ENCODE measurements at regions not wholly inside any gene's neighbourhood (a gene's known extent, or its start where the extent isn't known, plus 50 kb on each side); places are given as distances from the start of the nearest gene placed in this dataset.

DNA sequence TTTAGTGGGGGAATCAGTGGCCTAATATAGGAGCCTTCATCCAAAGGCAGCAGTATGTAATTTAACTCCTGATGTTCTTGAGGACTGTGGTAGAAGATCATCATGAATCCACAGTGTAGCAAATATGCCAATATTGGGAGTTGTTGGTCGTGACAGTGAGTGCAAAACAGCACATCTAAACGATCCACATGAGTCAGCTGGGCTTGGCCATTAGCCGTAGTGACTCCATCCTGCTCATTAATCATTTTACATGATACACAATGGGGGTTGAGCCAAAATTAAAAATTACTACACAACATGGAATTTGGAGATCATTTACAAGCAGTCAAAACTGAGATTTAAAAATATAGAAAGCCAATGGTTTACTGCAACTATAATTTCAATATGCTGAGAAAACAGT, 653.9 kb upstream of the CAMK1G start:
- Histone ChIP-seq H2BK120ac (ENCODE audit: low read depth, low read length) (no peak overlapping the region), H3K79me1 (replicated peaks; ENCODE audit: low read length, poor library complexity, severe bottlenecking) (no peaks in the 10 kb centered on the region), H2BK12ac (ENCODE audit: low read length in 2 of 2) (no peak overlapping the region), H3K4me3 (ENCODE audit: insufficient read depth in 1 of 2, low read depth in 1 of 2, low read length in 2 of 2) (no peak overlapping the region), H3K9me3 (ENCODE audit: control insufficient read depth, low read length) (no peaks in the 10 kb centered on the region), H3K4ac (ENCODE audit: low read depth in 1 of 2, low read length in 2 of 2) (no peak overlapping the region), H2AFZ (ENCODE audit: low read depth, low read length) (no peak overlapping the region), H2BK15ac (ENCODE audit: low read depth, poor library complexity, severe bottlenecking) (no peak overlapping the region), H3K23ac (ENCODE audit: low read length in 2 of 2) (no peak overlapping the region), H3K27me3 (ENCODE audit: control insufficient read depth in 1 of 2, insufficient read depth in 1 of 2, low read length in 2 of 2) (no peaks in the 10 kb centered on the region), H3K36me3 (ENCODE audit: control insufficient read depth in 1 of 2, insufficient read depth in 2 of 2, low read depth in 1 of 2, low read length in 2 of 2) (no peaks in the 10 kb centered on the region), H4K91ac (ENCODE audit: low read length) (no peak overlapping the region), H3K4me2 (ENCODE audit: low read length, poor library complexity, severe bottlenecking) (no peak overlapping the region), H3K18ac (ENCODE audit: low read depth in 1 of 2, low read length in 2 of 2) (no peak overlapping the region), H3K14ac (ENCODE audit: low read length in 2 of 2) (no peak overlapping the region), H3K27ac (ENCODE audit: low read length, poor library complexity, severe bottlenecking) (no peak overlapping the region), H3K9ac (ENCODE audit: low read length) (no peak overlapping the region), H2AK5ac (ENCODE audit: low read length, severe bottlenecking) (no peak overlapping the region), H3K4me1 (ENCODE audit: control insufficient read depth, insufficient read depth, low read depth, low read length) (peaks cover 2% of the 10 kb centered on the region), H4K8ac (ENCODE audit: low read length) (no peak overlapping the region), H2BK5ac (ENCODE audit: low read depth, low read length, poor library complexity, severe bottlenecking) (no peak overlapping the region)
- DNase-seq, result no peak
- 50% methylated on average over 2 of the region's 3 CpGs for WGBS

GRCh38 chr1:208931936-208932335, 651.6 kb upstream of the CAMK1G start:
- H2BK5ac ChIP-seq (ENCODE audit: low read depth, low read length, poor library complexity, severe bottlenecking), result no peak overlapping the region
- no peak overlapping the region for H3K4me2 ChIP-seq (ENCODE audit: low read length, poor library complexity, severe bottlenecking)
- no peak overlapping the region for H2BK120ac ChIP-seq (ENCODE audit: low read depth, low read length)
- no peak overlapping the region for H2AFZ ChIP-seq (ENCODE audit: low read depth, low read length)
- H3K18ac ChIP-seq (ENCODE audit: low read depth in 1 of 2, low read length in 2 of 2), result no peak overlapping the region
- no peak overlapping the region for H3K4ac ChIP-seq (ENCODE audit: low read depth in 1 of 2, low read length in 2 of 2)
- H2AK5ac ChIP-seq (ENCODE audit: low read length, severe bottlenecking), result no peak overlapping the region
- H3K27ac ChIP-seq (ENCODE audit: low read length, poor library complexity, severe bottlenecking), result no peak overlapping the region
- 94% methylated on average over 3 of the region's 3 CpGs for WGBS
- no peak overlapping the region for H2BK15ac ChIP-seq (ENCODE audit: low read depth, poor library complexity, severe bottlenecking)
- no peak overlapping the region for H3K14ac ChIP-seq (ENCODE audit: low read length in 2 of 2)
- no peak overlapping the region for H4K91ac ChIP-seq (ENCODE audit: low read length)
- peaks cover 2% of the 10 kb centered on the region for H3K4me1 ChIP-seq (ENCODE audit: control insufficient read depth, insufficient read depth, low read depth, low read length)
- no peaks in the 10 kb centered on the region for H3K9me3 ChIP-seq (ENCODE audit: control insufficient read depth, low read length)
- no peak overlapping the region for H3K4me3 ChIP-seq (ENCODE audit: insufficient read depth in 1 of 2, low read depth in 1 of 2, low read length in 2 of 2)
- no peak overlapping the region for H3K9ac ChIP-seq (ENCODE audit: low read length)
- H3K23ac ChIP-seq (ENCODE audit: low read length in 2 of 2), result no peak overlapping the region
- no peak for DNase-seq
- no peaks in the 10 kb centered on the region for H3K79me1 ChIP-seq (replicated peaks; ENCODE audit: low read length, poor library complexity, severe bottlenecking)
- no peak overlapping the region for H2BK12ac ChIP-seq (ENCODE audit: low read length in 2 of 2)
- no peaks in the 10 kb centered on the region for H3K27me3 ChIP-seq (ENCODE audit: control insufficient read depth in 1 of 2, insufficient read depth in 1 of 2, low read length in 2 of 2)
- H4K8ac ChIP-seq (ENCODE audit: low read length), result no peak overlapping the region
- H3K36me3 ChIP-seq (ENCODE audit: control insufficient read depth in 1 of 2, insufficient read depth in 2 of 2, low read depth in 1 of 2, low read length in 2 of 2), result no peaks in the 10 kb centered on the region

GRCh38 chr1:208933984-208934525, 649.5 kb upstream of the CAMK1G start:
- no peak overlapping the region for H2BK120ac ChIP-seq (ENCODE audit: low read depth, low read length)
- H2BK5ac ChIP-seq (ENCODE audit: low read depth, low read length, poor library complexity, severe bottlenecking), result no peak overlapping the region
- H2AFZ ChIP-seq (ENCODE audit: low read depth, low read length), result no peak overlapping the region
- H2BK12ac ChIP-seq (ENCODE audit: low read length in 2 of 2), result no peak overlapping the region
- H4K8ac ChIP-seq (ENCODE audit: low read length), result no peak overlapping the region
- H3K23ac ChIP-seq (ENCODE audit: low read length in 2 of 2), result no peak overlapping the region
- H3K18ac ChIP-seq (ENCODE audit: low read depth in 1 of 2, low read length in 2 of 2), result no peak overlapping the region
- no peak overlapping the region for H4K91ac ChIP-seq (ENCODE audit: low read length)
- H3K4me2 ChIP-seq (ENCODE audit: low read length, poor library complexity, severe bottlenecking), result no peak overlapping the region
- no peak overlapping the region for H3K4me3 ChIP-seq (ENCODE audit: insufficient read depth in 1 of 2, low read depth in 1 of 2, low read length in 2 of 2)
- DNase-seq, result no peak
- H3K14ac ChIP-seq (ENCODE audit: low read length in 2 of 2), result no peak overlapping the region
- H3K36me3 ChIP-seq (ENCODE audit: control insufficient read depth in 1 of 2, insufficient read depth in 2 of 2, low read depth in 1 of 2, low read length in 2 of 2), result no peaks in the 10 kb centered on the region
- peaks cover 2% of the 10 kb centered on the region for H3K4me1 ChIP-seq (ENCODE audit: control insufficient read depth, insufficient read depth, low read depth, low read length)
- no peaks in the 10 kb centered on the region for H3K79me1 ChIP-seq (replicated peaks; ENCODE audit: low read length, poor library complexity, severe bottlenecking)
- no peak overlapping the region for H2BK15ac ChIP-seq (ENCODE audit: low read depth, poor library complexity, severe bottlenecking)
- H3K9me3 ChIP-seq (ENCODE audit: control insufficient read depth, low read length), result no peaks in the 10 kb centered on the region
- no peak overlapping the region for H3K27ac ChIP-seq (ENCODE audit: low read length, poor library complexity, severe bottlenecking)
- 85% methylated on average over 2 of the region's 3 CpGs for WGBS
- no peaks in the 10 kb centered on the region for H3K27me3 ChIP-seq (ENCODE audit: control insufficient read depth in 1 of 2, insufficient read depth in 1 of 2, low read length in 2 of 2)
- no peak overlapping the region for H3K9ac ChIP-seq (ENCODE audit: low read length)
- H2AK5ac ChIP-seq (ENCODE audit: low read length, severe bottlenecking), result no peak overlapping the region
- H3K4ac ChIP-seq (ENCODE audit: low read depth in 1 of 2, low read length in 2 of 2), result no peak overlapping the region

- H4K8ac ChIP-seq (ENCODE audit: low read length), result no peak overlapping the region
- no peaks in the 10 kb centered on the region for H3K36me3 ChIP-seq (ENCODE audit: control insufficient read depth in 1 of 2, insufficient read depth in 2 of 2, low read depth in 1 of 2, low read length in 2 of 2)
- H3K4me1 ChIP-seq (ENCODE audit: control insufficient read depth, insufficient read depth, low read depth, low read length), result peaks cover 2% of the 10 kb centered on the region
- H3K4me2 ChIP-seq (ENCODE audit: low read length, poor library complexity, severe bottlenecking), result no peak overlapping the region
- no peak overlapping the region for H2BK5ac ChIP-seq (ENCODE audit: low read depth, low read length, poor library complexity, severe bottlenecking)
- H3K23ac ChIP-seq (ENCODE audit: low read length in 2 of 2), result no peak overlapping the region
- H3K9me3 ChIP-seq (ENCODE audit: control insufficient read depth, low read length), result no peaks in the 10 kb centered on the region
- WGBS, result 66% methylated on average over 5 of the region's 6 CpGs
- H2BK120ac ChIP-seq (ENCODE audit: low read depth, low read length), result no peak overlapping the region
- no peak overlapping the region for H2AK5ac ChIP-seq (ENCODE audit: low read length, severe bottlenecking)
- no peak for DNase-seq
- no peak overlapping the region for H3K4me3 ChIP-seq (ENCODE audit: insufficient read depth in 1 of 2, low read depth in 1 of 2, low read length in 2 of 2)
- H2BK12ac ChIP-seq (ENCODE audit: low read length in 2 of 2), result no peak overlapping the region
- no peak overlapping the region for H3K9ac ChIP-seq (ENCODE audit: low read length)
- H3K18ac ChIP-seq (ENCODE audit: low read depth in 1 of 2, low read length in 2 of 2), result no peak overlapping the region
- H3K14ac ChIP-seq (ENCODE audit: low read length in 2 of 2), result no peak overlapping the region
- H2AFZ ChIP-seq (ENCODE audit: low read depth, low read length), result no peak overlapping the region
- no peak overlapping the region for H2BK15ac ChIP-seq (ENCODE audit: low read depth, poor library complexity, severe bottlenecking)
- no peak overlapping the region for H3K27ac ChIP-seq (ENCODE audit: low read length, poor library complexity, severe bottlenecking)
- H3K27me3 ChIP-seq (ENCODE audit: control insufficient read depth in 1 of 2, insufficient read depth in 1 of 2, low read length in 2 of 2), result no peaks in the 10 kb centered on the region
- H3K4ac ChIP-seq (ENCODE audit: low read depth in 1 of 2, low read length in 2 of 2), result no peak overlapping the region
- H4K91ac ChIP-seq (ENCODE audit: low read length), result no peak overlapping the region
- no peaks in the 10 kb centered on the region for H3K79me1 ChIP-seq (replicated peaks; ENCODE audit: low read length, poor library complexity, severe bottlenecking)
Measured at GRCh38 chr1:208934933-208935332, 648.6 kb upstream of the CAMK1G start.

Data from mesenchymal stem cell (in vitro differentiated cells and primary cell).